T-cell (primary cell): ENCODE measurements at regions not wholly inside any gene's neighbourhood (a gene's known extent, or its start where the extent isn't known, plus 50 kb on each side); places are given as distances from the start of the nearest gene placed in this dataset.

Experiments used
- ATAC-seq, 4 experiments: fragments of 200-7000 bp in 3 of 4; fragments of 150-1000 bp in 1 of 4; cut with Tn5 transposase; replicated peaks in 1 of 4; 1 replicate in 3 of 4; 2 replicates in 1 of 4; pipeline ENCODE4 v1.10.0; 2021; ENCODE audit warnings: moderate library complexity in 3 of 4, mild to moderate bottlenecking in 2 of 4, moderate number of reproducible peaks in 1 of 4
- CTCF ChIA-PET, 2 donors: fragments of 300-600 bp; sonication (Branson Sonifier 250); formaldehyde crosslinking; loops; one replicate each; lab custom pipeline; 2022; ENCODE audit warnings: antibody characterized with exemption in 2 of 2; lab: Charles Lee
- POLR2A ChIA-PET, 2 donors: fragments of 300-600 bp; sonication (Branson Sonifier 250); formaldehyde crosslinking; loops; one replicate each; lab custom pipeline; 2022; ENCODE audit warnings: antibody characterized with exemption in 2 of 2; lab: Charles Lee
- DNase-seq, 35 experiments: peaks; one replicate each; pipeline versions ENCODE4 v3.0.0 to v3.0.0-alpha.2; 2013 to 2023
- H3K27ac ChIP-seq: one replicate; pipeline ENCODE4 v1.5.1; 2013; ENCODE audit warnings: low read length
- H3K27me3 ChIP-seq, 2 experiments: replicated peaks in 1 of 2; 1 replicate in 1 of 2; 2 replicates in 1 of 2; pipeline versions ENCODE4 v1.6.1 to v1.7.0; 2013; ENCODE audit warnings: low read length in 1 of 2, mixed read lengths in 1 of 2; ENCODE audit not compliant: control insufficient read depth in 2 of 2, insufficient read depth in 2 of 2; ENCODE audit errors: extremely low read depth in 1 of 2
- H3K36me3 ChIP-seq, 2 donors: 1 replicate in 1 of 2; 2 replicates in 1 of 2; pipeline versions ENCODE4 v1.6.1 to v1.7.0; 2013; ENCODE audit warnings: low read length in 1 of 2; ENCODE audit not compliant: control insufficient read depth in 2 of 2, insufficient read depth in 1 of 2; ENCODE audit errors: extremely low read depth in 1 of 2
- H3K4me1 ChIP-seq, 2 experiments: 1 replicate in 1 of 2; 2 replicates in 1 of 2; pipeline versions ENCODE4 v1.6.1 to v1.7.0; 2013; ENCODE audit warnings: low read length in 2 of 2, mixed read lengths in 1 of 2; ENCODE audit not compliant: insufficient read depth in 2 of 2, control insufficient read depth in 1 of 2; ENCODE audit errors: extremely low read depth in 1 of 2
- H3K4me3 ChIP-seq, 2 donors: 1 replicate in 1 of 2; 2 replicates in 1 of 2; pipeline versions ENCODE4 v1.5.1 to v1.7.0; 2013; ENCODE audit warnings: mild to moderate bottlenecking in 2 of 2, low read length in 1 of 2, moderate library complexity in 1 of 2; ENCODE audit not compliant: control insufficient read depth in 1 of 2; ENCODE audit errors: extremely low read depth in 1 of 2
- H3K9me3 ChIP-seq: 2 replicates; pipeline ENCODE4 v1.7.0; 2013
- H3K27ac Mint-ChIP-seq, 2 donors: one replicate each; pipeline ENCODE4 v1.8.0; 2020 to 2021; ENCODE audit warnings: mild to moderate bottlenecking in 2 of 2, mixed read lengths in 2 of 2
- H3K27me3 Mint-ChIP-seq, 2 donors: one replicate each; pipeline ENCODE4 v1.8.0; 2021 to 2022; ENCODE audit warnings: mixed read lengths in 2 of 2
- H3K36me3 Mint-ChIP-seq: one replicate; pipeline ENCODE4 v1.8.0; 2021; ENCODE audit warnings: mixed read lengths
- H3K4me1 Mint-ChIP-seq, 3 donors: one replicate each; pipeline ENCODE4 v1.8.0; 2020 to 2022; ENCODE audit warnings: mixed read lengths in 3 of 3, mild to moderate bottlenecking in 1 of 3
- H3K4me3 Mint-ChIP-seq, 3 donors: one replicate each; pipeline ENCODE4 v1.8.0; 2020 to 2022; ENCODE audit warnings: mild to moderate bottlenecking in 3 of 3, mixed read lengths in 3 of 3, moderate library complexity in 3 of 3
- H3K9me3 Mint-ChIP-seq, 3 donors: one replicate each; pipeline ENCODE4 v1.8.0; 2020 to 2022; ENCODE audit warnings: mixed read lengths in 3 of 3
- WGBS: methylation state at CpG from one replicate; pipeline ENCODE4 v1.1.5; 2013; ENCODE audit warnings: missing lambda C conversion rate; ENCODE audit not compliant: insufficient coverage; 5-methylcytosine and 5-hydroxymethylcytosine counted together

- WGBS: no CpG with 5 or more reads among the region's 4 CpGs
- no peaks in the 10 kb centered on the region for H3K36me3 Mint-ChIP-seq
- ChIA-PET CTCF (no interaction called here), POLR2A (no interaction called here)
- ATAC-seq: no peak
- H3K27me3 Mint-ChIP-seq: peaks cover 8 to 21% of the 10 kb centered on the region in 2 donors
- no peak for DNase-seq
- Histone ChIP-seq H3K4me3 (no peak overlapping the region), H3K36me3 (no peaks in the 10 kb centered on the region), H3K4me1 (no peaks in the 10 kb centered on the region), H3K27ac (no peak overlapping the region), H3K9me3 (no peaks in the 10 kb centered on the region), H3K27me3 (peaks cover 0 to 3% of the 10 kb centered on the region in 2 experiments)
- H3K27ac Mint-ChIP-seq: no peak overlapping the region
- no peaks in the 10 kb centered on the region for H3K4me1 Mint-ChIP-seq
- peaks cover 0 to 4% (median 0%) of the 10 kb centered on the region in 3 donors for H3K9me3 Mint-ChIP-seq
- no peak overlapping the region for H3K4me3 Mint-ChIP-seq
These were observed 316.7 kb downstream of the OTUD1 start for GRCh38 chr10:23755556-23755955.

- Histone ChIP-seq H3K4me1 (no peaks in the 10 kb centered on the region), H3K9me3 (no peaks in the 10 kb centered on the region), H3K27ac (no peak overlapping the region), H3K4me3 (no peak overlapping the region), H3K27me3 (no peaks in the 10 kb centered on the region), H3K36me3 (no peaks in the 10 kb centered on the region)
- WGBS: no CpG with 5 or more reads among the region's 1 CpG
- Mint-ChIP-seq H3K27ac (no peak overlapping the region), H3K4me1 (no peaks in the 10 kb centered on the region), H3K27me3 (peaks cover 0 to 18% of the 10 kb centered on the region in 2 donors), H3K36me3 (no peaks in the 10 kb centered on the region), H3K4me3 (no peak overlapping the region), H3K9me3 (peaks cover 8 to 28% (median 14%) of the 10 kb centered on the region in 3 donors)
- CTCF ChIA-PET: no interaction called here
- no peak for DNase-seq
- no peak for ATAC-seq
- POLR2A ChIA-PET: no interaction called here
These were observed 329.4 kb downstream of the OTUD1 start for GRCh38 chr10:23768281-23768680.

DNA sequence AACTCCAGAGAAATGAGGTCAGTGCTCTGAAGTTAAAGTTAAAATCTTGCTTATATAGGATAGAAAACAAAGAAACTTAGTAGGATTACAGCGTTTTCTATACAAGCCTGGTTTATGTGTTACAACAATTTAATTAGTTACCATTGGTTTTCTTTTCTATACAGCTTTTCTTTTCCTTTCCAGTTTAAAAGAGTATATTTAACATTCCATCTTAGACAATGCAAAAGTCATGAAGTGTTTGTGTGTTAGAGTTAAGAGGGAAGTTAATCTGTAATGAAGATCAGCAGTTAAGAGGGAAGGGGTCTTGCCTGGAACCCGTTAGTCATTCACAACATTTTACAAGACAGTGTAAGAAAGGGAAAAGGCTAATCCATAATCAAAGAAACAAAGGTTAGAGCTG is 338.3 kb downstream of the OTUD1 start:
- no peak overlapping the region for H3K4me3 Mint-ChIP-seq
- no peaks in the 10 kb centered on the region for H3K36me3 Mint-ChIP-seq
- H3K27me3 Mint-ChIP-seq: no peaks in the 10 kb centered on the region
- no peak overlapping the region for H3K27ac Mint-ChIP-seq
- DNase-seq: no peak
- CTCF ChIA-PET: no interaction called here
- no peaks in the 10 kb centered on the region for H3K4me1 ChIP-seq
- no peaks in the 10 kb centered on the region for H3K4me1 Mint-ChIP-seq
- POLR2A ChIA-PET: no interaction called here
- no peaks in the 10 kb centered on the region for H3K27me3 ChIP-seq
- ATAC-seq: no peak
- H3K9me3 Mint-ChIP-seq: no peaks in the 10 kb centered on the region
- H3K27ac ChIP-seq: no peak overlapping the region
- H3K9me3 ChIP-seq: no peaks in the 10 kb centered on the region
- WGBS: no CpG with 5 or more reads among the region's 2 CpGs
- no peak overlapping the region for H3K4me3 ChIP-seq
- H3K36me3 ChIP-seq: no peaks in the 10 kb centered on the region

GRCh38 chr10:23779301-23779700 is 340.4 kb downstream of the OTUD1 start:
- Mint-ChIP-seq H3K4me1 (no peaks in the 10 kb centered on the region), H3K27me3 (no peaks in the 10 kb centered on the region), H3K27ac (no peak overlapping the region), H3K4me3 (no peak overlapping the region), H3K9me3 (no peaks in the 10 kb centered on the region), H3K36me3 (no peaks in the 10 kb centered on the region)
- DNase-seq: no peak
- H3K27me3 ChIP-seq: no peaks in the 10 kb centered on the region
- CTCF ChIA-PET: no interaction called here
- H3K27ac ChIP-seq: no peak overlapping the region
- H3K4me3 ChIP-seq: no peak overlapping the region
- POLR2A ChIA-PET: no interaction called here
- no peaks in the 10 kb centered on the region for H3K9me3 ChIP-seq
- WGBS: 60% methylated on average over 1 of the region's 4 CpGs
- no peak for ATAC-seq
- no peaks in the 10 kb centered on the region for H3K4me1 ChIP-seq
- no peaks in the 10 kb centered on the region for H3K36me3 ChIP-seq

- WGBS: no CpG with 5 or more reads among the region's 1 CpG
- DNase-seq: no peak
- H3K9me3 ChIP-seq: no peaks in the 10 kb centered on the region
- H3K27me3 ChIP-seq: no peaks in the 10 kb centered on the region
- Mint-ChIP-seq H3K4me3 (no peak overlapping the region), H3K4me1 (no peaks in the 10 kb centered on the region), H3K36me3 (no peaks in the 10 kb centered on the region), H3K27me3 (peaks cover 0 to 5% of the 10 kb centered on the region in 2 donors), H3K9me3 (no peaks in the 10 kb centered on the region), H3K27ac (no peak overlapping the region)
- H3K36me3 ChIP-seq: no peaks in the 10 kb centered on the region
- CTCF ChIA-PET: no interaction called here
- H3K4me3 ChIP-seq: no peak overlapping the region
- no peak for ATAC-seq
- H3K27ac ChIP-seq: no peak overlapping the region
- POLR2A ChIA-PET: no interaction called here
- H3K4me1 ChIP-seq: no peaks in the 10 kb centered on the region
These were observed 341.5 kb downstream of the OTUD1 start for GRCh38 chr10:23780331-23780730.

DNA sequence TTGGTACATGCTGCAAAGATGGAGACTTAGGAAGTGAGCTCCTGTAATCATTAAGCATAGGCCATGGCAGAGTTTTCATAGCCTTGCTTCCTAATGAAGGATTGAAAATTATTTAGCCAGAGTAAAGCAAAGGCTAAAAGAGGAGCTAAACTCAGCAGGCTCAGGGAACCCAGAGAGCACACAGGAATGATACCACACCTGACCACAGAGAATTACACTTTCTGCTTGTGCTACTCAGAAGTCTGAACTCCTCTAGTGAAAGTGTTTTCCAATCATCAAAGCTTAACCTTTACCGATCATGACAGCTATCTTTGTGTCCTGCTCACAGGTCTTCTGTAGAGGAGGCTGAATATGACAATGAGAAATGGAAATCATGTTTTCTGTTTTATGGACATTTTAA is 347.7 kb downstream of the OTUD1 start:
- DNase-seq: no peak
- ChIA-PET POLR2A (no interaction called here), CTCF (interaction anchor here in 1 of 2 donors (0.5 kb wide), 1 partner anchor 661 kb away, joined by 8 read pairs; no protein-coding TSS in a partner anchor)
- no peaks in the 10 kb centered on the region for H3K4me1 ChIP-seq
- no peak for ATAC-seq
- no peaks in the 10 kb centered on the region for H3K36me3 Mint-ChIP-seq
- WGBS: no CpG with 5 or more reads among the region's 1 CpG
- H3K4me1 Mint-ChIP-seq: no peaks in the 10 kb centered on the region
- H3K27me3 Mint-ChIP-seq: peaks cover 4 to 13% of the 10 kb centered on the region in 2 donors
- H3K4me3 Mint-ChIP-seq: no peak overlapping the region
- H3K27ac ChIP-seq: no peak overlapping the region
- H3K4me3 ChIP-seq: no peak overlapping the region
- no peaks in the 10 kb centered on the region for H3K9me3 ChIP-seq
- no peaks in the 10 kb centered on the region for H3K27me3 ChIP-seq
- no peaks in the 10 kb centered on the region for H3K36me3 ChIP-seq
- no peak overlapping the region for H3K27ac Mint-ChIP-seq
- no peaks in the 10 kb centered on the region for H3K9me3 Mint-ChIP-seq

DNA sequence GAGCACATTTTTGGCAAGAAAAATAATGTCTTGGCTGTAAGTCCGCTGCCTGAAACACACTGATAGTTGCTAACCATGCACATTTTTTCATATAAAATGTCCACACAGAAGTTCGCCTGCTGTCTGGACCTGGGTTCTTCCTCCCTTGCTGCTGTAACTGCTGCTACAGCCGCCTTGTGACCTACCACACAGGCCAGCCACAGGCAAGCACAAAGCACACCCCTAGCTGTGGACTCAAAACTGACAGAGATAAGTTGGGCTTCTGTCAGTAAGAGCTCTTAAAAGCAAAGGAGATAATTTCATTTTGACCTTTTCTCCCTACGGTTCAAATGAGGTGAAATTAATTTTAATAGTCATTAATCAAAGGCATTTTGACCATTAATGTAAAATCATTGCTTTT is 354.7 kb downstream of the OTUD1 start:
- no peaks in the 10 kb centered on the region for H3K27me3 ChIP-seq
- 88% methylated on average over 2 of the region's 4 CpGs for WGBS
- H3K27ac ChIP-seq: no peak overlapping the region
- no peaks in the 10 kb centered on the region for H3K9me3 ChIP-seq
- no peaks in the 10 kb centered on the region for H3K36me3 Mint-ChIP-seq
- no peaks in the 10 kb centered on the region for H3K27me3 Mint-ChIP-seq
- no peaks in the 10 kb centered on the region for H3K36me3 ChIP-seq
- no peak for ATAC-seq
- no peaks in the 10 kb centered on the region for H3K4me1 Mint-ChIP-seq
- H3K27ac Mint-ChIP-seq: no peak overlapping the region
- H3K4me3 ChIP-seq: no peak overlapping the region
- H3K9me3 Mint-ChIP-seq: peaks cover 0 to 2% (median 0%) of the 10 kb centered on the region in 3 donors
- CTCF ChIA-PET: no interaction called here
- no peak for DNase-seq
- H3K4me3 Mint-ChIP-seq: no peak overlapping the region
- H3K4me1 ChIP-seq: no peaks in the 10 kb centered on the region
- POLR2A ChIA-PET: no interaction called here
